Esophagus squamous epithelium (tissue), 5 donors: ENCODE measurements at regions not wholly inside any gene's neighbourhood (a gene's known extent, or its start where the extent isn't known, plus 50 kb on each side); places are given as distances from the start of the nearest gene placed in this dataset.

Experiments
- DNase-seq: peaks from one replicate; lab custom pipeline; 2025; lab: John Stamatoyannopoulos, UW
- H3K27ac ChIP-seq, 4 donors: fragments of 200-600 bp; sonication (generic); one replicate each; pipeline ENCODE4 v1.5.1; 2016 to 2019; ENCODE audit warnings: mild to moderate bottlenecking in 1 of 4
- H3K27me3 ChIP-seq, 4 donors: fragments of 200-600 bp; sonication (generic); 1 replicate in 3 of 4; 2 replicates in 1 of 4; pipeline versions ENCODE4 v1.5.1 to v1.6.0; 2017 to 2021; ENCODE audit warnings: antibody characterized with exemption in 1 of 4
- H3K36me3 ChIP-seq, 3 donors: fragments of 200-600 bp; sonication (generic); one replicate each; pipeline ENCODE4 v1.5.1; 2016 to 2019
- H3K4me1 ChIP-seq, 3 donors: fragments of 200-600 bp; sonication (generic); one replicate each; pipeline ENCODE4 v1.5.1; 2017 to 2019
- H3K4me3 ChIP-seq, 4 donors: fragments of 200-600 bp; sonication (generic); 1 replicate in 3 of 4; 2 replicates in 1 of 4; pipeline ENCODE4 v1.5.1; 2016 to 2019; ENCODE audit warnings: mild to moderate bottlenecking in 2 of 4, moderate library complexity in 1 of 4
- H3K9me3 ChIP-seq, 3 donors: fragments of 200-600 bp; sonication (generic); one replicate each; pipeline ENCODE4 v1.5.1; 2016 to 2019
- CTCF ChIP-seq, 6 experiments: fragments of 450-650 bp in 4 of 6; fragments of 200-600 bp in 2 of 6; sonication (generic) in 2 of 6; IDR thresholded peaks; one replicate each; pipeline ENCODE4 v1.5.1; 2016 to 2019; ENCODE audit warnings: antibody characterized with exemption in 6 of 6, mild to moderate bottlenecking in 4 of 6, moderate library complexity in 4 of 6
- POLR2A ChIP-seq, 4 donors: fragments of 450-650 bp; IDR thresholded peaks; one replicate each; pipeline ENCODE4 v1.6.1; 2017; ENCODE audit warnings: antibody characterized with exemption in 4 of 4, mild to moderate bottlenecking in 4 of 4, moderate library complexity in 3 of 4
- WGBS, 2 donors: methylation state at CpG; one replicate each; pipeline ENCODE4 v1.1.5; 2018; 5-methylcytosine and 5-hydroxymethylcytosine counted together
- intact Hi-C: fragments of 100-400 bp; cut with DNase I; formaldehyde crosslinking; loops from one replicate; pipeline ENCODE4 v1.15.0; 2022
- donor health status: DM: yes; HTN: yes; CAD: no.

DNA sequence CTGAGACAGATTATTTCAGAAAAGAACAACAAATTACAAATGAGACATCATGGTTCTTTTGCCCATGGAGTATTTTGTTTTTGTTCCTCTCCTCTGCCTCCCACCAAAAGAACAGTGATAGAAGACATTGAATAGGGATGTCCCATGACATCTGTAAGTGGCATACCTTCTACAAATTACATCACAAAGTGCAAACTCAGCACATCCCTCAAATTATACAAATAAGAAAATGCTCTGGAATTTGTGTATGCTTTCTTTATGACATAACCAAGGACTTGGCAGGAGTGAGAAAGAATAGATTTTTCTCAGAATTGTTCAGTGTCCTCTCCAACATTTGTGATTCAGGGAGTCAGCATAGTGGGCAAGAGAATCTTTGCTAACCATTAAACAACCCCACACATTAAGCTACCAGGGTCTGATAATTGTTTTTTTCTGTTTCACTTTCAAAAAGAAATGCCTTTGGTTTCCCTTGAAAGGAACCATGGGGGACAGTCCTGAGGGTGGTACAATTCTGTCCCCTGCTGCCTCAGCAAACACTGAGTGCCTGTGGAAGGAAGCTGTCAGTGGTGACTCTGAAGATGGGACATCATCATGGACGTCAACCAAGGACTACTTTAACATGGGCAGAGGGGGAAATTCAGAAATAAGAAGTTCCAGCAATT, 430.3 kb downstream of the AASDHPPT start:
- H3K9me3 ChIP-seq, result no peaks in the 10 kb centered on the region
- no peaks in the 10 kb centered on the region for H3K4me1 ChIP-seq
- no peak overlapping the region for H3K27ac ChIP-seq
- no peaks in the 10 kb centered on the region for H3K36me3 ChIP-seq
- H3K27me3 ChIP-seq, result no peaks in the 10 kb centered on the region
- DNase-seq, result no peak
- 40 to 60% methylated on average over 1 of the region's 1 CpG for WGBS, 2 donors
- no peak for TF ChIP-seq POLR2A (IDR thresholded peaks at IDR 0.05)
- no peak for TF ChIP-seq CTCF (IDR thresholded peaks at IDR 0.05)
- no peak overlapping the region for H3K4me3 ChIP-seq
- intact Hi-C loops, result no loop called here

- Histone ChIP-seq H3K27me3 (no peaks in the 10 kb centered on the region), H3K4me1 (no peaks in the 10 kb centered on the region), H3K27ac (no peak overlapping the region), H3K4me3 (no peak overlapping the region), H3K36me3 (no peaks in the 10 kb centered on the region), H3K9me3 (no peaks in the 10 kb centered on the region)
- no peak for DNase-seq
- no peak for TF ChIP-seq POLR2A (IDR thresholded peaks at IDR 0.05)
- no peak for TF ChIP-seq CTCF (IDR thresholded peaks at IDR 0.05)
- intact Hi-C loops, result no loop called here
- 89 to 100% methylated on average over 1 of the region's 1 CpG for WGBS, 2 donors
These were observed 437.2 kb downstream of the AASDHPPT start for GRCh38 chr11:106514706-106515105.

DNA sequence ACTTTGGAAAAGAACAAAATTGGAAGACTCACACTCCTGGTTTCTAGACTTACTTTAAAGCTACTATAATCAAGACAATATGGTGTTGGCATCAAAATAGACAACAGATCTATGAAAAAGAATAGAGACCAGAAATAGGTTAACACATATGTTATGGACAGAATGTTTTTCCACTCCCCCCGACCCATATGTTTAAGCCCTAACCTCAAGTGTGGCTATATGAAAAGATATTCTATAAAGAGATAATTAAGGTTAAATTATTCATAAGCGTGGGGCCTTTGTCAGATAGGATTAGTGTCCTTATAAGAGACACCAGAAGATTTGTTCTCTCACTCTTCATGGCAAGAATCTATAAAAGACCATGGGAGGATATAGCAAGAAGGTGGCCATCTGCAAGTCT, 440.0 kb downstream of the AASDHPPT start:
- no peak overlapping the region for H3K27ac ChIP-seq
- intact Hi-C loops, result no loop called here
- no peaks in the 10 kb centered on the region for H3K36me3 ChIP-seq
- DNase-seq, result no peak
- no peaks in the 10 kb centered on the region for H3K4me1 ChIP-seq
- H3K9me3 ChIP-seq, result no peaks in the 10 kb centered on the region
- TF ChIP-seq POLR2A (IDR thresholded peaks at IDR 0.05), result no peak
- TF ChIP-seq CTCF (IDR thresholded peaks at IDR 0.05), result no peak
- no peak overlapping the region for H3K4me3 ChIP-seq
- WGBS, 2 donors, result 80 to 83% methylated on average over 2 of the region's 2 CpGs
- no peaks in the 10 kb centered on the region for H3K27me3 ChIP-seq

GRCh38 chr11:106520146-106520912, 442.9 kb downstream of the AASDHPPT start:
- Histone ChIP-seq H3K4me3 (no peak overlapping the region), H3K36me3 (no peaks in the 10 kb centered on the region), H3K27me3 (no peaks in the 10 kb centered on the region), H3K27ac (no peak overlapping the region), H3K9me3 (no peaks in the 10 kb centered on the region), H3K4me1 (no peaks in the 10 kb centered on the region)
- no peak for DNase-seq
- intact Hi-C loops, result no loop called here
- no peak for TF ChIP-seq POLR2A (IDR thresholded peaks at IDR 0.05)
- no peak for TF ChIP-seq CTCF (IDR thresholded peaks at IDR 0.05)
- WGBS, 2 donors, result 67 to 74% methylated on average over 6 of the region's 6 CpGs

GRCh38 chr11:106520920-106521319, 443.5 kb downstream of the AASDHPPT start:
- Histone ChIP-seq H3K9me3 (no peaks in the 10 kb centered on the region), H3K4me3 (no peak overlapping the region), H3K36me3 (no peaks in the 10 kb centered on the region), H3K4me1 (no peaks in the 10 kb centered on the region), H3K27ac (no peak overlapping the region), H3K27me3 (no peaks in the 10 kb centered on the region)
- no peak for DNase-seq
- no peak for TF ChIP-seq CTCF (IDR thresholded peaks at IDR 0.05)
- no peak for TF ChIP-seq POLR2A (IDR thresholded peaks at IDR 0.05)
- intact Hi-C loops, result no loop called here
- WGBS, 2 donors, result 79 to 87% methylated on average over 1 of the region's 1 CpG
